OCI-LY3 (cell line): ENCODE measurements at regions not wholly inside any gene's neighbourhood (a gene's known extent, or its start where the extent isn't known, plus 50 kb on each side); places are given as distances from the start of the nearest gene placed in this dataset.

Experiments used
- H2AFZ ChIP-seq: fragments of 200-600, 300-600 bp; shearing (Covaris generic); 2 replicates; pipeline ENCODE4 v1.6.0; 2014; ENCODE audit warnings: antibody characterized with exemption, low read depth, low read length
- H3K27ac ChIP-seq: fragments of 200-600, 300-600 bp; sonication (generic); 2 replicates; pipeline ENCODE4 v1.5.1; 2014; ENCODE audit warnings: mild to moderate bottlenecking, low read length, moderate library complexity, mixed read lengths
- H3K27me3 ChIP-seq: fragments of 200-600, 300-600 bp; sonication (generic); 2 replicates; pipeline ENCODE4 v1.6.1; 2014; ENCODE audit warnings: low read depth, low read length, mixed read lengths
- H3K36me3 ChIP-seq: fragments of 200-600, 300-600 bp; sonication (generic); replicated peaks from 2 replicates; pipeline ENCODE3; 2014; ENCODE audit warnings: low read depth, low read length, mixed read lengths
- H3K4me1 ChIP-seq: fragments of 300-600, 200-600 bp; sonication (generic); 2 replicates; pipeline ENCODE4 v1.6.1; 2014; ENCODE audit warnings: low read length, mixed read lengths
- H3K4me2 ChIP-seq: fragments of 200-600, 300-600 bp; sonication (generic); 2 replicates; pipeline ENCODE4 v1.6.1; 2014; ENCODE audit warnings: low read length, mixed read lengths
- H3K4me3 ChIP-seq: fragments of 300-600, 200-600 bp; sonication (generic); 2 replicates; pipeline ENCODE4 v1.5.1; 2014; ENCODE audit warnings: antibody characterized with exemption, mild to moderate bottlenecking, low read length, moderate library complexity
- H3K79me2 ChIP-seq: fragments of 300-600, 200-600 bp; shearing (Covaris generic); 2 replicates; pipeline ENCODE4 v1.6.1; 2014; ENCODE audit warnings: mild to moderate bottlenecking, low read length, mixed read lengths
- H3K9ac ChIP-seq: fragments of 300-600, 200-600 bp; shearing (Covaris generic); 2 replicates; pipeline ENCODE4 v1.6.0; 2014; ENCODE audit warnings: mild to moderate bottlenecking, low read length, moderate library complexity
- H3K9me3 ChIP-seq: fragments of 200-600, 300-600 bp; shearing (Covaris generic); 2 replicates; pipeline ENCODE4 v1.6.1; 2014; ENCODE audit warnings: low read length, mixed read lengths; ENCODE audit not compliant: insufficient read depth
- H4K20me1 ChIP-seq: fragments of 200-600, 300-600 bp; sonication (generic); 2 replicates; pipeline ENCODE4 v1.6.1; 2016; ENCODE audit warnings: low read length, mixed read lengths; ENCODE audit not compliant: insufficient read depth
- EZH2phosphoT487 ChIP-seq: fragments of 200-600 bp; shearing (Covaris generic); IDR thresholded peaks from 2 replicates; pipeline ENCODE4 v1.6.1; 2018; ENCODE audit warnings: antibody characterized with exemption, mixed run types, low read depth
- TF ChIP-seq, protein P1 (sequence below): fragments of 200-600, 300-600 bp; sonication (generic); IDR thresholded peaks from 2 replicates; pipeline ENCODE4 v1.5.1; 2014; ENCODE audit warnings: antibody characterized with exemption, low read length, low read depth

DNA sequence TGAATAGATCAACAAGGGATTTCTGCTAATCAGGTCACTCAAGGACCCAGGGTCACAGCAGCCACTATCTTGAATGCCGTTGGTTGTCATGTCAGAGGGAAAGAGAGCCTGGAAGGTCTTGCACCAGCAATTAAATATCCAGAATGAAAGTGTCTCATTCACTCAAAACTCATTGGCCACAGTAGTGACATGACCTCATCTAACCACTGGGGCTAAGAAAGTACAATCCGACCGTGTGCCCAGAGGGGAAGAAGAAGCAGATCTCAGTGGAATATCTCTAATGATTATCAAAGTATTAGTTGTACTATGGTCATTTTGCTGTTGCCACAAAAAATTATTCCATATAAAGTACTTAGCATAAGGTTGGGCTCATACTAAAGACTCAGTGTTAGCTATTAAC lies 210.0 kb downstream of the QDPR start:
- Histone ChIP-seq H3K4me1 (no peaks in the 10 kb centered on the region), H3K79me2 (no peaks in the 10 kb centered on the region), H3K27me3 (no peaks in the 10 kb centered on the region), H3K9me3 (no peaks in the 10 kb centered on the region), H3K27ac (no peak overlapping the region), H3K36me3 (no peaks in the 10 kb centered on the region), H4K20me1 (no peaks in the 10 kb centered on the region), H2AFZ (no peak overlapping the region), H3K4me2 (no peak overlapping the region), H3K4me3 (no peak overlapping the region), H3K9ac (no peak overlapping the region)
- no peak for TF ChIP-seq EZH2phosphoT487
- TF ChIP-seq, protein P1, sequence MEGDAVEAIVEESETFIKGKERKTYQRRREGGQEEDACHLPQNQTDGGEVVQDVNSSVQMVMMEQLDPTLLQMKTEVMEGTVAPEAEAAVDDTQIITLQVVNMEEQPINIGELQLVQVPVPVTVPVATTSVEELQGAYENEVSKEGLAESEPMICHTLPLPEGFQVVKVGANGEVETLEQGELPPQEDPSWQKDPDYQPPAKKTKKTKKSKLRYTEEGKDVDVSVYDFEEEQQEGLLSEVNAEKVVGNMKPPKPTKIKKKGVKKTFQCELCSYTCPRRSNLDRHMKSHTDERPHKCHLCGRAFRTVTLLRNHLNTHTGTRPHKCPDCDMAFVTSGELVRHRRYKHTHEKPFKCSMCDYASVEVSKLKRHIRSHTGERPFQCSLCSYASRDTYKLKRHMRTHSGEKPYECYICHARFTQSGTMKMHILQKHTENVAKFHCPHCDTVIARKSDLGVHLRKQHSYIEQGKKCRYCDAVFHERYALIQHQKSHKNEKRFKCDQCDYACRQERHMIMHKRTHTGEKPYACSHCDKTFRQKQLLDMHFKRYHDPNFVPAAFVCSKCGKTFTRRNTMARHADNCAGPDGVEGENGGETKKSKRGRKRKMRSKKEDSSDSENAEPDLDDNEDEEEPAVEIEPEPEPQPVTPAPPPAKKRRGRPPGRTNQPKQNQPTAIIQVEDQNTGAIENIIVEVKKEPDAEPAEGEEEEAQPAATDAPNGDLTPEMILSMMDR = no peak

DNA sequence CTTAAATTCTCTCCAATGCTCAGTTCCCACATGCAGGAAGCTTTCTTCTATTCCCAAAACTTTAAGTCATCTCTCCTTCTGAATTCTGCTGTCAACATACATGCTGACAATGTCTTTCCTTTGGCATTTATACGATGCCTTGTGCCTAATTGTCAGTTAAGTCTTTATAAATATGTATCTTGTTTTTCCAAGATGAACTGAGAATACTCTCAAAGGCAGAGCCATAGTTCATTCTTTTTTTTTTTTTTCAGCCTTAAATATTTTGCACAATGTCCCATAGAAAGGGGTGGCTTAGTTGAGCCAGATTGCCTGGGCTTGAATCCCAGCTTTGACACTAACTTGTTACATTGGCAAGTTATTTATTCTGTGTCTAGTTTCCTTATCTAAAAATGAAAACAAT lies 210.6 kb downstream of the QDPR start:
- Histone ChIP-seq H2AFZ (no peak overlapping the region), H3K9ac (no peak overlapping the region), H3K79me2 (no peaks in the 10 kb centered on the region), H3K9me3 (no peaks in the 10 kb centered on the region), H3K27ac (no peak overlapping the region), H3K27me3 (no peaks in the 10 kb centered on the region), H3K4me2 (no peak overlapping the region), H3K4me1 (no peaks in the 10 kb centered on the region), H3K4me3 (no peak overlapping the region), H4K20me1 (no peaks in the 10 kb centered on the region), H3K36me3 (no peaks in the 10 kb centered on the region)
- no peak for TF ChIP-seq EZH2phosphoT487
- TF ChIP-seq, protein P1 = no peak

DNA sequence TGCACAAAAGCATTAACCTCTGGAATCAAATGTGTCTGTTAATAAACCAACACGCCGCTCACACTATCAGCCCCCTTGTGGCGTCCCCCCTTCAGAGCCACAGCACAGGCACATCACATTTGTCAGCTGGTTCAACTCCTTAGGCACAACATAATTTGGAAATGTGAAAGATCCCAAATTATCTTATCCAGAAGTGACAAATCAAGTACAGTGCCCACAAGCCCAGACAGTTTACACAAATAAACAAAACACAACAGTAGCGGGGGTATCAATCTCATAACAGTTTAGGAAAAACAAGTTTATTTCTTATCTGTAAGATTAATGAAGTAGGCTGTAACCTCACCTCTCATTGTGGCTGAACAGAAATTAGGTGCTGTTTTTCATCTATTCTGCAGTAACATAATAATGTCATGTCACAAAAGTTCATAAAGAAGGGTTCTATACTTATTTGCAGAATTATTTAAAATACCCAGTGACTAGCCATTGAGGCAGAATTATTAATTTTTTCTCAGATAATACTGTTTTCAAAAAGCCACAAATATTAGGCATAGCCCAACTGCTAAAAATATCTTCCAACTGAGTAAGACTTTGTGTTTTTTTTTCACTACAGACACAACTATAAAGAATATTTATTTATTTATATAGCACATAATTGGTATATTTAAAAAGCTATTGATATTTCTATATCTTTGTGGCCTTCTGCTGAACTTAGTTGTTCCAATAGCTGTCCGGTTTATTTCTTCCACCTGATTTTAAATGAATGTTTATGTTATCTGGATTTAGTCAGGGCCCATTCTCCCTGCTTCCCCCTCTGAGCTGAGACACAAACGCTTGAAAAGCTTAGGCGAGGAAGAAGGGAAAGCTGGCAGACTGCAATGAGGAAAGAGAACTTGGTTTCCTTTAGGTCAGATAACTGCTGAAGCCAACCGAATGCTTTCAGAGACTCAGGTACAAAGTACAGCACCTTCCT lies 214.7 kb downstream of the QDPR start:
- Histone ChIP-seq H3K9me3 (no peaks in the 10 kb centered on the region), H4K20me1 (no peaks in the 10 kb centered on the region), H3K27me3 (no peaks in the 10 kb centered on the region), H3K4me1 (no peaks in the 10 kb centered on the region), H3K9ac (no peak overlapping the region), H3K36me3 (no peaks in the 10 kb centered on the region), H3K4me3 (no peak overlapping the region), H3K4me2 (no peak overlapping the region), H2AFZ (no peak overlapping the region), H3K79me2 (no peaks in the 10 kb centered on the region), H3K27ac (no peak overlapping the region)
- TF ChIP-seq, protein P1 = no peak
- TF ChIP-seq EZH2phosphoT487 = no peak

DNA sequence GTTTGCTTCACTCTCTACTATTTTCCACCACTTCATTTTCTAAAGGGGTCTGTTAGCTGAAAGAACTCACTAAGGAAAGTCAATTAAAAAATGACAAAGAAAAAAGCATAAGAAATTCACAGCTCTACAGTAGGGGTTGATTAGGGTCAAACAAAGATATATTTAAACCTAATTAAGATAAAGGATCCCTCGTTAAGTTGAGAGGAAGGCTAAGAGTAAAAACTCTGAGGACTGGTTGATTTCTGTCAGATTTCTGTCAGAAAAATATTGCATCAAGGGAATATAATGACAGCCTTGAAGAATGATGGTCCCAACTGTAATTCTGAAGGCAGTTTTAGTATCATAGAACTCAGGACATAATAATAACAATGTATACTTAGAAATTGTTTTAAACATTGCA lies 218.0 kb downstream of the QDPR start:
- no peaks in the 10 kb centered on the region for H3K4me1 ChIP-seq
- no peak overlapping the region for H3K9ac ChIP-seq
- H3K9me3 ChIP-seq = no peaks in the 10 kb centered on the region
- H3K27me3 ChIP-seq = no peaks in the 10 kb centered on the region
- no peak overlapping the region for H3K4me3 ChIP-seq
- no peak overlapping the region for H3K27ac ChIP-seq
- no peak overlapping the region for H3K4me2 ChIP-seq
- H4K20me1 ChIP-seq = no peaks in the 10 kb centered on the region
- H2AFZ ChIP-seq = no peak overlapping the region
- no peaks in the 10 kb centered on the region for H3K79me2 ChIP-seq
- H3K36me3 ChIP-seq = no peaks in the 10 kb centered on the region
- no peak for TF ChIP-seq EZH2phosphoT487
- TF ChIP-seq, protein P1 = no peak
